GM23248 (cell line): ENCODE measurements at regions not wholly inside any gene's neighbourhood (a gene's known extent, or its start where the extent isn't known, plus 50 kb on each side); places are given as distances from the start of the nearest gene placed in this dataset.

Source experiments
- EZH2 ChIP-seq: fragments of 200-600 bp; sonication (generic); IDR thresholded peaks from 2 replicates; pipeline ENCODE4 v1.6.1; 2018; ENCODE audit warnings: antibody characterized with exemption, mild to moderate bottlenecking; ENCODE audit not compliant: insufficient read depth, poor library complexity, severe bottlenecking
- EZH2phosphoT487 ChIP-seq: fragments of 200-600 bp; sonication (generic); IDR thresholded peaks from 2 replicates; pipeline ENCODE4 v1.6.1; 2018; ENCODE audit warnings: antibody characterized with exemption, moderate library complexity, mild to moderate bottlenecking, low read depth; ENCODE audit not compliant: insufficient read depth

- no peak for TF ChIP-seq EZH2
- no peak for TF ChIP-seq EZH2phosphoT487
These were observed 556.0 kb downstream of the OTOL1 start for GRCh38 chr3:162052636-162053035.
